Caco-2 (cell line): ENCODE measurements at regions not wholly inside any gene's neighbourhood (a gene's known extent, or its start where the extent isn't known, plus 50 kb on each side); places are given as distances from the start of the nearest gene placed in this dataset.

Experiments used
- BruUV-seq: library from RNA; stranded (reverse); fragments of 400-500 nt; replicated peaks from 2 replicates; lab custom pipeline; 2021; lab: Mats Ljungman, UMichigan
- CTCF ChIA-PET: fragments of 300-600 bp; sonication (Branson Sonifier 250); formaldehyde crosslinking; loops from one replicate; lab custom pipeline; 2022; ENCODE audit warnings: antibody characterized with exemption; lab: Charles Lee
- POLR2A ChIA-PET: fragments of 300-600 bp; sonication (Branson Sonifier 250); formaldehyde crosslinking; loops from one replicate; lab custom pipeline; 2022; ENCODE audit warnings: antibody characterized with exemption; lab: Charles Lee
- DNase-seq, 2 experiments: peaks; one replicate each; pipeline versions ENCODE4 v3.0.0 to v3.0.0-alpha.2; 2020 to 2022
- H3K27me3 ChIP-seq: replicated peaks from 2 replicates; pipeline ENCODE4 v1.6.0; 2011; ENCODE audit warnings: low read length; ENCODE audit not compliant: control insufficient read depth, insufficient read depth
- H3K36me3 ChIP-seq: 2 replicates; pipeline ENCODE4 v1.5.1; 2011; ENCODE audit warnings: low read length; ENCODE audit not compliant: control insufficient read depth, insufficient read depth
- H3K4me1 ChIP-seq: fragments of 250-450 bp; sonication (Bioruptor Pico); 2 replicates; pipeline ENCODE4 v1.5.1; 2020; ENCODE audit warnings: mild to moderate bottlenecking
- H3K4me3 ChIP-seq: 2 replicates; pipeline ENCODE4 v1.5.1; 2011; ENCODE audit warnings: low read depth, mild to moderate bottlenecking, control low read depth, low read length
- H3K9me3 ChIP-seq: fragments of 250-450 bp; sonication (Bioruptor Pico); 2 replicates; pipeline ENCODE4 v1.5.1; 2020; ENCODE audit warnings: mild to moderate bottlenecking, moderate library complexity
- H3K27ac Mint-ChIP-seq: one replicate; pipeline ENCODE4 v1.8.0; 2022; ENCODE audit warnings: mixed read lengths; ENCODE audit not compliant: unreplicated experiment
- H3K27me3 Mint-ChIP-seq: one replicate; pipeline ENCODE4 v1.8.0; 2022; ENCODE audit warnings: mixed read lengths; ENCODE audit not compliant: insufficient read depth, unreplicated experiment
- H3K36me3 Mint-ChIP-seq: one replicate; pipeline ENCODE4 v1.8.0; 2022; ENCODE audit warnings: mild to moderate bottlenecking, mixed read lengths; ENCODE audit not compliant: insufficient read depth, unreplicated experiment
- H3K4me1 Mint-ChIP-seq: one replicate; pipeline ENCODE4 v1.8.0; 2022; ENCODE audit warnings: low read depth, mixed read lengths; ENCODE audit not compliant: unreplicated experiment
- H3K4me3 Mint-ChIP-seq: one replicate; pipeline ENCODE4 v1.8.0; 2022; ENCODE audit warnings: mild to moderate bottlenecking, moderate library complexity, mixed read lengths; ENCODE audit not compliant: unreplicated experiment
- H3K9me3 Mint-ChIP-seq: one replicate; pipeline ENCODE4 v1.8.0; 2022; ENCODE audit warnings: mixed read lengths; ENCODE audit not compliant: unreplicated experiment
- intact Hi-C: fragments of 100-400 bp; cut with micrococcal nuclease; formaldehyde crosslinking; loops from one replicate; pipeline ENCODE4 v1.10.0; 2022; ENCODE audit not compliant: unreplicated experiment
- TF ChIP-seq, protein P1 (sequence below), 2 experiments: fragments of 200-600 bp in 1 of 2; IDR thresholded peaks; 1 replicate in 1 of 2; 2 replicates in 1 of 2; pipeline versions ENCODE4 v1.5.1 to v1.8.0; 2011 to 2022; ENCODE audit warnings: antibody characterized with exemption in 1 of 2, control low read depth in 1 of 2, inconsistent platforms in 1 of 2, low read depth in 1 of 2, low read length in 1 of 2, mild to moderate bottlenecking in 1 of 2, moderate library complexity in 1 of 2; ENCODE audit not compliant: insufficient read depth in 1 of 2, severe bottlenecking in 1 of 2, unreplicated experiment in 1 of 2

DNA sequence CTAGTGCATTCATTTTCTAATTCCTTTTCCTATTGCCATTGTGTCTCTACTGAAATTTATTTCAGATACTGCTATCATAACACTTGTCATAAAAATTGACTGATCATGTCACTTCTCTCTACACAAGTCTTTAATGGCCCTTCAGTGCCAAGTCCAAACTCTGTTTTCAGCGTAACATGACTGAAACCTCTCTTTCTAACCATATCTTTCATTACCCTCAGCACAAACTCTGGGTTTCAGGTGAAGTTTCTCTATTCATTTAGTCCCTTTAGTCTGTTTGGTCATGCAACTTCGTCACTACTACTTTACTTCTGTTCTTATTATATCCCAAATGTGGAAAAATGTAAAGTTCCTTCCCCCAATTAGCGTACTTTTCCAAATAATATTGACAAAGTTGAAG, 234.9 kb downstream of the OGFRL1 start:
- no peak for DNase-seq
- POLR2A ChIA-PET: no interaction called here
- peaks cover 51% of the 10 kb centered on the region for H3K9me3 Mint-ChIP-seq
- H3K27me3 Mint-ChIP-seq: no peaks in the 10 kb centered on the region
- H3K27me3 ChIP-seq: no peaks in the 10 kb centered on the region
- H3K36me3 Mint-ChIP-seq: no peaks in the 10 kb centered on the region
- H3K36me3 ChIP-seq: no peaks in the 10 kb centered on the region
- no TSS peak for BruUV-seq
- peaks cover 20% of the 10 kb centered on the region for H3K4me1 ChIP-seq
- H3K4me3 Mint-ChIP-seq: no peak overlapping the region
- no peak overlapping the region for H3K4me3 ChIP-seq
- CTCF ChIA-PET: no interaction called here
- intact Hi-C loops: no loop called here
- no peak overlapping the region for H3K27ac Mint-ChIP-seq
- TF ChIP-seq, protein P1, sequence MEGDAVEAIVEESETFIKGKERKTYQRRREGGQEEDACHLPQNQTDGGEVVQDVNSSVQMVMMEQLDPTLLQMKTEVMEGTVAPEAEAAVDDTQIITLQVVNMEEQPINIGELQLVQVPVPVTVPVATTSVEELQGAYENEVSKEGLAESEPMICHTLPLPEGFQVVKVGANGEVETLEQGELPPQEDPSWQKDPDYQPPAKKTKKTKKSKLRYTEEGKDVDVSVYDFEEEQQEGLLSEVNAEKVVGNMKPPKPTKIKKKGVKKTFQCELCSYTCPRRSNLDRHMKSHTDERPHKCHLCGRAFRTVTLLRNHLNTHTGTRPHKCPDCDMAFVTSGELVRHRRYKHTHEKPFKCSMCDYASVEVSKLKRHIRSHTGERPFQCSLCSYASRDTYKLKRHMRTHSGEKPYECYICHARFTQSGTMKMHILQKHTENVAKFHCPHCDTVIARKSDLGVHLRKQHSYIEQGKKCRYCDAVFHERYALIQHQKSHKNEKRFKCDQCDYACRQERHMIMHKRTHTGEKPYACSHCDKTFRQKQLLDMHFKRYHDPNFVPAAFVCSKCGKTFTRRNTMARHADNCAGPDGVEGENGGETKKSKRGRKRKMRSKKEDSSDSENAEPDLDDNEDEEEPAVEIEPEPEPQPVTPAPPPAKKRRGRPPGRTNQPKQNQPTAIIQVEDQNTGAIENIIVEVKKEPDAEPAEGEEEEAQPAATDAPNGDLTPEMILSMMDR (IDR thresholded peaks at IDR 0.05; ENCODE audit: insufficient read depth in 1 of 2, low read depth in 1 of 2, low read length in 1 of 2, severe bottlenecking in 1 of 2, unreplicated experiment in 1 of 2): no peak
- H3K9me3 ChIP-seq: no peaks in the 10 kb centered on the region
- peaks cover 23% of the 10 kb centered on the region for H3K4me1 Mint-ChIP-seq

DNA sequence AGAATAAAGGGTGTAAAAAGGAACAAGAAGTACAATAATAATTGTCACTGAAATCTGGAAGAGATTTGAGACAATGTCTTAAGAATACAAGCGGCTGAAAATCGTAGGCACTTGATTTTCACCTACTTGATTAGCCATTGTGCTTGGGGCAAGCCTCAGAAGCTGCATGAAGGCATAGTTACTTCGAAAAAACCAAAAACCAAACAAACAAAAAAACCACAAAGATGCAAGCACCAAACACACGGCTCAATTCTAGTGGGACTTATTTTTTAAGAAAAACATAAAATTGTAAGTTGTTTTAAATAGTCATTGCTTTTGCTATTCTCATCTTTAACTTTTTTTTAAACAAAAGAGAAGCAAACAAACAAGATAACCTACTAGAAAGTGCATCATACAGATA, 235.6 kb downstream of the OGFRL1 start:
- peaks cover 51% of the 10 kb centered on the region for H3K9me3 Mint-ChIP-seq
- ChIA-PET POLR2A (no interaction called here), CTCF (no interaction called here)
- TF ChIP-seq, protein P1 (IDR thresholded peaks at IDR 0.05; ENCODE audit: insufficient read depth in 1 of 2, low read depth in 1 of 2, low read length in 1 of 2, severe bottlenecking in 1 of 2, unreplicated experiment in 1 of 2): no peak
- no peak overlapping the region for H3K4me3 ChIP-seq
- H3K36me3 ChIP-seq: no peaks in the 10 kb centered on the region
- no peaks in the 10 kb centered on the region for H3K27me3 Mint-ChIP-seq
- no TSS peak for BruUV-seq
- no peaks in the 10 kb centered on the region for H3K27me3 ChIP-seq
- no peak for DNase-seq
- H3K4me1 Mint-ChIP-seq: peaks cover 23% of the 10 kb centered on the region
- H3K27ac Mint-ChIP-seq: no peak overlapping the region
- no peaks in the 10 kb centered on the region for H3K36me3 Mint-ChIP-seq
- H3K4me1 ChIP-seq: peaks cover 24% of the 10 kb centered on the region
- H3K9me3 ChIP-seq: no peaks in the 10 kb centered on the region
- H3K4me3 Mint-ChIP-seq: no peak overlapping the region
- intact Hi-C loops: no loop called here

DNA sequence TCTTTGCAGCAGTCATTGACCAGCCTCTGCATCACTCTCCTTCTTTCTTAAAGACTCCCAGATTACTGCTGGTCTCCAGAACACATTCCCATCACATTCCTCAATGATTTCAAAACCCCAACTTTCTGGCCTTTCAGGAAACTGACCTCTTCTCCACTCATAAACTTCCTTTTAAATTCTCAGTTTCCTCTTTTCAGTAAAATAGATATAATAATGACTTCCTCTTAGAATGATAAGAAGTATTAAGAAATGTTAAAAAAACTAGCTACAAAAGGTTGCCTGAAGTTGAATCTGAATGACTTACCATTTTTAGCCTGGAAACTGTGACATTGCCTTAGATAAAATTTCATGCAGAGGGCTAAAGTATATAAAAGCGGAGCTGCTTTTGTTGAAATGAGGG, 239.3 kb downstream of the OGFRL1 start:
- H3K27me3 ChIP-seq: no peaks in the 10 kb centered on the region
- no TSS peak for BruUV-seq
- no peak overlapping the region for H3K4me3 ChIP-seq
- Mint-ChIP-seq H3K27ac (peak overlapping the region; percentile 92), H3K4me3 (peak overlapping the region; percentile 42), H3K9me3 (peaks cover 36% of the 10 kb centered on the region), H3K27me3 (no peaks in the 10 kb centered on the region), H3K4me1 (peaks cover 52% of the 10 kb centered on the region), H3K36me3 (no peaks in the 10 kb centered on the region)
- peaks cover 53% of the 10 kb centered on the region for H3K4me1 ChIP-seq
- intact Hi-C loops: no loop called here
- TF ChIP-seq, protein P1 (IDR thresholded peaks at IDR 0.05; ENCODE audit: insufficient read depth in 1 of 2, low read depth in 1 of 2, low read length in 1 of 2, severe bottlenecking in 1 of 2, unreplicated experiment in 1 of 2): no peak
- H3K9me3 ChIP-seq: no peaks in the 10 kb centered on the region
- H3K36me3 ChIP-seq: no peaks in the 10 kb centered on the region
- ChIA-PET CTCF (no interaction called here), POLR2A (no interaction called here)
- no peak for DNase-seq
